OCI-LY7 (cell line): ENCODE measurements at regions not wholly inside any gene's neighbourhood (a gene's known extent, or its start where the extent isn't known, plus 50 kb on each side); places are given as distances from the start of the nearest gene placed in this dataset.

Experiments used
- BruUV-seq: library from RNA; stranded (reverse); fragments of 400-500 nt; replicated peaks from 2 replicates; lab custom pipeline; 2021; lab: Mats Ljungman, UMichigan
- CTCF ChIA-PET: fragments of 300-600 bp; sonication (Branson Sonifier 250); formaldehyde crosslinking; loops from one replicate; lab custom pipeline; 2022; ENCODE audit warnings: antibody characterized with exemption; ENCODE audit not compliant: unreplicated experiment; lab: Charles Lee
- POLR2A ChIA-PET: fragments of 300-600 bp; sonication (Branson Sonifier 250); formaldehyde crosslinking; loops from one replicate; lab custom pipeline; 2022; ENCODE audit warnings: antibody characterized with exemption; lab: Charles Lee
- DNase-seq: peaks from one replicate; pipeline ENCODE4 v3.0.0-alpha.2; 2015; ENCODE audit warnings: low spot score
- H2AFZ ChIP-seq: fragments of 200-600 bp; sonication (generic), shearing (Covaris generic); 2 replicates; pipeline ENCODE4 v1.6.1; 2014; ENCODE audit warnings: mild to moderate bottlenecking, antibody characterized with exemption, low read length, moderate library complexity
- H3K27ac ChIP-seq: fragments of 200-600 bp; sonication (generic); 2 replicates; pipeline ENCODE4 v1.5.1; 2014; ENCODE audit warnings: mixed run types, low read depth, mild to moderate bottlenecking, moderate library complexity, low read length, inconsistent platforms; ENCODE audit not compliant: poor library complexity, severe bottlenecking
- H3K36me3 ChIP-seq: fragments of 200-600 bp; sonication (generic); 2 replicates; pipeline ENCODE4 v1.6.1; 2014; ENCODE audit warnings: mild to moderate bottlenecking, antibody characterized with exemption, low read length, moderate library complexity, mixed read lengths; ENCODE audit not compliant: insufficient read depth
- H3K4me1 ChIP-seq: fragments of 200-600 bp; sonication (generic); 2 replicates; pipeline ENCODE4 v1.5.1; 2014; ENCODE audit warnings: mild to moderate bottlenecking, low read length; ENCODE audit not compliant: insufficient read depth, poor library complexity, severe bottlenecking
- H3K4me2 ChIP-seq: fragments of 200-600 bp; sonication (generic); 2 replicates; pipeline ENCODE4 v1.6.1; 2014; ENCODE audit warnings: mild to moderate bottlenecking, low read length
- H3K4me3 ChIP-seq: fragments of 200-600 bp; sonication (generic); 2 replicates; pipeline ENCODE4 v1.5.1; 2014; ENCODE audit warnings: mild to moderate bottlenecking, low read depth, low read length; ENCODE audit not compliant: poor library complexity, severe bottlenecking
- H3K79me2 ChIP-seq: fragments of 200-600 bp; sonication (generic); 2 replicates; pipeline ENCODE4 v1.6.1; 2016; ENCODE audit warnings: low read depth, mild to moderate bottlenecking, low read length, moderate library complexity, mixed read lengths; ENCODE audit not compliant: insufficient read depth
- H3K9me2 ChIP-seq: fragments of 200-600 bp; sonication (generic); 2 replicates; pipeline ENCODE4 v1.6.1; 2016; ENCODE audit warnings: mild to moderate bottlenecking, low read length, mixed read lengths; ENCODE audit not compliant: insufficient read depth
- H3K9me3 ChIP-seq: fragments of 200-600 bp; sonication (generic); 2 replicates; pipeline ENCODE4 v1.6.1; 2014; ENCODE audit warnings: mild to moderate bottlenecking, mixed run types, low read length, mixed read lengths
- H4K20me1 ChIP-seq: fragments of 200-600 bp; sonication (generic); 2 replicates; pipeline ENCODE4 v1.6.1; 2014; ENCODE audit warnings: mild to moderate bottlenecking, antibody characterized with exemption, low read length, moderate library complexity, mixed read lengths; ENCODE audit not compliant: insufficient read depth
- EZH2phosphoT487 ChIP-seq: fragments of 200-600 bp; sonication (generic); IDR thresholded peaks from 2 replicates; pipeline ENCODE4 v1.6.1; 2018; ENCODE audit warnings: low read depth, borderline replicate concordance, mild to moderate bottlenecking, mixed run types, antibody characterized with exemption, low read length, moderate library complexity, mixed read lengths
- intact Hi-C: fragments of 100-400 bp; cut with micrococcal nuclease; formaldehyde crosslinking; loops from one replicate; pipeline ENCODE4 v1.10.0; 2022; ENCODE audit not compliant: unreplicated experiment
- TF ChIP-seq, protein P1 (sequence below): fragments of 200-600 bp; sonication (generic); conservative IDR thresholded peaks from 2 replicates; pipeline ENCODE4 v1.5.1; 2014; ENCODE audit warnings: mild to moderate bottlenecking, antibody characterized with exemption, low read length, moderate library complexity, mixed read lengths

GRCh38 chr4:28341784-28342183 is 1481.1 kb downstream of the STIM2 start:
- H3K9me3 ChIP-seq = no peaks in the 10 kb centered on the region
- no peak for TF ChIP-seq EZH2phosphoT487
- TF ChIP-seq, protein P1, sequence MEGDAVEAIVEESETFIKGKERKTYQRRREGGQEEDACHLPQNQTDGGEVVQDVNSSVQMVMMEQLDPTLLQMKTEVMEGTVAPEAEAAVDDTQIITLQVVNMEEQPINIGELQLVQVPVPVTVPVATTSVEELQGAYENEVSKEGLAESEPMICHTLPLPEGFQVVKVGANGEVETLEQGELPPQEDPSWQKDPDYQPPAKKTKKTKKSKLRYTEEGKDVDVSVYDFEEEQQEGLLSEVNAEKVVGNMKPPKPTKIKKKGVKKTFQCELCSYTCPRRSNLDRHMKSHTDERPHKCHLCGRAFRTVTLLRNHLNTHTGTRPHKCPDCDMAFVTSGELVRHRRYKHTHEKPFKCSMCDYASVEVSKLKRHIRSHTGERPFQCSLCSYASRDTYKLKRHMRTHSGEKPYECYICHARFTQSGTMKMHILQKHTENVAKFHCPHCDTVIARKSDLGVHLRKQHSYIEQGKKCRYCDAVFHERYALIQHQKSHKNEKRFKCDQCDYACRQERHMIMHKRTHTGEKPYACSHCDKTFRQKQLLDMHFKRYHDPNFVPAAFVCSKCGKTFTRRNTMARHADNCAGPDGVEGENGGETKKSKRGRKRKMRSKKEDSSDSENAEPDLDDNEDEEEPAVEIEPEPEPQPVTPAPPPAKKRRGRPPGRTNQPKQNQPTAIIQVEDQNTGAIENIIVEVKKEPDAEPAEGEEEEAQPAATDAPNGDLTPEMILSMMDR = no peak
- no TSS peak for BruUV-seq
- no peaks in the 10 kb centered on the region for H3K9me2 ChIP-seq
- CTCF ChIA-PET = no interaction called here
- H3K36me3 ChIP-seq = no peaks in the 10 kb centered on the region
- intact Hi-C loops = no loop called here
- H3K27ac ChIP-seq = no peak overlapping the region
- H2AFZ ChIP-seq = no peak overlapping the region
- no peak overlapping the region for H3K4me3 ChIP-seq
- no peaks in the 10 kb centered on the region for H4K20me1 ChIP-seq
- H3K4me1 ChIP-seq = no peaks in the 10 kb centered on the region
- DNase-seq = no peak
- H3K4me2 ChIP-seq = no peak overlapping the region
- H3K79me2 ChIP-seq = no peaks in the 10 kb centered on the region
- POLR2A ChIA-PET = no interaction called here

- ChIA-PET POLR2A (no interaction called here), CTCF (no interaction called here)
- no TSS peak for BruUV-seq
- no peak overlapping the region for H2AFZ ChIP-seq
- H4K20me1 ChIP-seq = no peaks in the 10 kb centered on the region
- H3K36me3 ChIP-seq = no peaks in the 10 kb centered on the region
- no peaks in the 10 kb centered on the region for H3K4me1 ChIP-seq
- no peaks in the 10 kb centered on the region for H3K9me3 ChIP-seq
- H3K4me3 ChIP-seq = no peak overlapping the region
- DNase-seq = no peak
- intact Hi-C loops = no loop called here
- no peak for TF ChIP-seq EZH2phosphoT487
- TF ChIP-seq, protein P1 = no peak
- H3K4me2 ChIP-seq = no peak overlapping the region
- no peaks in the 10 kb centered on the region for H3K79me2 ChIP-seq
- no peak overlapping the region for H3K27ac ChIP-seq
- no peaks in the 10 kb centered on the region for H3K9me2 ChIP-seq
These were observed 1489.8 kb downstream of the STIM2 start for GRCh38 chr4:28350485-28350884.

- no peak overlapping the region for H3K4me3 ChIP-seq
- no peak overlapping the region for H2AFZ ChIP-seq
- TF ChIP-seq, protein P1 = no peak
- TF ChIP-seq EZH2phosphoT487 = no peak
- H3K27ac ChIP-seq = no peak overlapping the region
- POLR2A ChIA-PET = no interaction called here
- no peaks in the 10 kb centered on the region for H3K9me2 ChIP-seq
- H4K20me1 ChIP-seq = no peaks in the 10 kb centered on the region
- no peaks in the 10 kb centered on the region for H3K9me3 ChIP-seq
- intact Hi-C loops = no loop called here
- no TSS peak for BruUV-seq
- H3K4me2 ChIP-seq = no peak overlapping the region
- H3K36me3 ChIP-seq = no peaks in the 10 kb centered on the region
- no peak for DNase-seq
- no peaks in the 10 kb centered on the region for H3K79me2 ChIP-seq
- no peaks in the 10 kb centered on the region for H3K4me1 ChIP-seq
- CTCF ChIA-PET = no interaction called here
These were observed 1490.5 kb downstream of the STIM2 start for GRCh38 chr4:28351102-28351501.
